ENCODE measurements at regions not wholly inside any gene's neighbourhood (a gene's known extent, or its start where the extent isn't known, plus 50 kb on each side); places are given as distances from the start of the nearest gene placed in this dataset.

DNA sequence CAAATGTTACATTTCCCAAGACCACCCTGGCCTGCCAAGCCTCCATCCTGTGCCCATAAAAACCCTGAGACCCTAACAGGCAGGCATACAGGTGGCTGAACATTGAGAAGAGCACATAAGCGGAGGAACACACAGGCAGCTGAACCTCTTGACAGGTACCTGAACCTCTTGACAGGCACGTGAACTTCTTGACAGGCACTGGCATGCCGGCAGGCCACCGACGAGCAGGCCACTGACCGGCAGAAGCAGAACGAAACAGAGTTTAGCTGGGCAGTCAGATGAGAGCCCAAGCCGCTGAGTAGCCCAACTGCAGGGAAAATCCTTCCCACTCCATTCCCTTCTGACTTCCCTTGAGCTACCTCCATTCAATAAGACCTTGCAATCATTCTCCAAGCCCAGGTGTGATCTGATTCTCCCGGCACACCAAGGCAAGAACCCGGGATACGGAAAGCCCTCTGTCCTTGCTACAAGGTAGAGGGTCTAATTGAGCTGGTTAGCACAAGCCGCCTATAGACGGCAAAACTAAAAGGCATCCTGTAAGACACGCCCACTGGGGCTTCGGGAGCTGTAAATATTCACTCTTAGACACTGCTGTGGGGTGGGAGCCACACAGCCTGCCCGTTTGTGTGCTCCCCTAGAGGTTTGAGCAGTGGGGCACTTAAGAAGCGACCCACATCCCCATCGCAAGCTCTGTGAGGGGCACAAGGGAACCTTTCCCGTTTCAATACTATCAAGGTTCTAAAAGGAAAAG, 2613.9 kb upstream of the PCDH20 start:
- Histone ChIP-seq H3K27me3 (no peaks in the 10 kb centered on the region), H3K4me3 (no peak overlapping the region), H3K36me3 (no peaks in the 10 kb centered on the region), H3K4me1 (no peaks in the 10 kb centered on the region), H3K27ac (no peak overlapping the region), H3K9me3 (no peaks in the 10 kb centered on the region)
- TF ChIP-seq POLR2AphosphoS5 (IDR thresholded peaks at IDR 0.05) (no peak), CTCF (IDR thresholded peaks at IDR 0.05) (no peak), POLR2A (IDR thresholded peaks at IDR 0.05) (no peak), EP300 (IDR thresholded peaks at IDR 0.05) (no peak)
- 89% methylated on average over 13 of the region's 19 CpGs for WGBS
- no peak for DNase-seq (ENCODE audit: low spot score in 2 of 2)

DNA sequence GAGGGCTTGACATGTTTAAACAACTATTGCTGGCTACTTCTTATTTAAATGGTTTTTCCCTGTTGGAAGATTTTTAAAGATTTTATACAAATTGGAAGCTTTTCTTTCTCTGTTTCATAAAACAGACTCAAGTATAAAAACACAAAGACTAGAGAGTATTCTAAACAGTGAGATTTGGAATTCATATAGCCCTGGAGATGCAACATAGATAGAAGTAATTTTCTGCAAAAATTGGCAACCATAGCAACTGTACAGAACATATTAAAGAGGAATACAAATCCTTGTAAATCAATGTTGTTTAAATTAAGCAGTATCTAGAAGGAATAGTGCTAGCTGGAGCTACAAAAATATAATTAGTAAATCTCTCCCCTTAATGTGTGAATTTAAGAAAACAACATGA, 2612.9 kb upstream of the PCDH20 start:
- no peak overlapping the region for H3K27ac ChIP-seq
- no peaks in the 10 kb centered on the region for H3K36me3 ChIP-seq
- no peaks in the 10 kb centered on the region for H3K27me3 ChIP-seq
- no peak for TF ChIP-seq POLR2A (IDR thresholded peaks at IDR 0.05)
- no peak for TF ChIP-seq EP300 (IDR thresholded peaks at IDR 0.05)
- no peak for TF ChIP-seq POLR2AphosphoS5 (IDR thresholded peaks at IDR 0.05)
- TF ChIP-seq CTCF (IDR thresholded peaks at IDR 0.05): no peak
- no peaks in the 10 kb centered on the region for H3K9me3 ChIP-seq
- H3K4me1 ChIP-seq: no peaks in the 10 kb centered on the region
- no peak for DNase-seq (ENCODE audit: low spot score in 2 of 2)
- no peak overlapping the region for H3K4me3 ChIP-seq

- 57% methylated on average over 2 of the region's 2 CpGs for WGBS
- H3K9me3 ChIP-seq: no peaks in the 10 kb centered on the region
- H3K27me3 ChIP-seq: no peaks in the 10 kb centered on the region
- H3K36me3 ChIP-seq: no peaks in the 10 kb centered on the region
- no peaks in the 10 kb centered on the region for H3K4me1 ChIP-seq
- no peak for DNase-seq (ENCODE audit: low spot score in 2 of 2)
- no peak overlapping the region for H3K27ac ChIP-seq
- no peak for TF ChIP-seq EP300 (IDR thresholded peaks at IDR 0.05)
- TF ChIP-seq CTCF (IDR thresholded peaks at IDR 0.05): no peak
- no peak for TF ChIP-seq POLR2A (IDR thresholded peaks at IDR 0.05)
- TF ChIP-seq POLR2AphosphoS5 (IDR thresholded peaks at IDR 0.05): no peak
- no peak overlapping the region for H3K4me3 ChIP-seq
Measured at GRCh38 chr13:64020126-64020525, 2604.5 kb upstream of the PCDH20 start.

GRCh38 chr13:64007339-64007738, 2591.7 kb upstream of the PCDH20 start:
- Histone ChIP-seq H3K27me3 (no peaks in the 10 kb centered on the region), H3K4me3 (no peak overlapping the region), H3K36me3 (no peaks in the 10 kb centered on the region), H3K4me1 (no peaks in the 10 kb centered on the region), H3K27ac (no peak overlapping the region), H3K9me3 (no peaks in the 10 kb centered on the region)
- DNase-seq (ENCODE audit: low spot score in 2 of 2): no peak
- TF ChIP-seq CTCF (IDR thresholded peaks at IDR 0.05) (no peak), POLR2AphosphoS5 (IDR thresholded peaks at IDR 0.05) (no peak), EP300 (IDR thresholded peaks at IDR 0.05) (no peak), POLR2A (IDR thresholded peaks at IDR 0.05) (no peak)
- 49% methylated on average over 1 of the region's 1 CpG for WGBS

- no peaks in the 10 kb centered on the region for H3K4me1 ChIP-seq
- H3K27me3 ChIP-seq: no peaks in the 10 kb centered on the region
- H3K36me3 ChIP-seq: no peaks in the 10 kb centered on the region
- no peak for TF ChIP-seq CTCF (IDR thresholded peaks at IDR 0.05)
- TF ChIP-seq EP300 (IDR thresholded peaks at IDR 0.05): no peak
- TF ChIP-seq POLR2A (IDR thresholded peaks at IDR 0.05): no peak
- TF ChIP-seq POLR2AphosphoS5 (IDR thresholded peaks at IDR 0.05): no peak
- 82% methylated on average over 4 of the region's 4 CpGs for WGBS
- H3K9me3 ChIP-seq: no peaks in the 10 kb centered on the region
- no peak overlapping the region for H3K27ac ChIP-seq
- no peak for DNase-seq (ENCODE audit: low spot score in 2 of 2)
- no peak overlapping the region for H3K4me3 ChIP-seq
Measured at GRCh38 chr13:64000321-64000720, 2584.7 kb upstream of the PCDH20 start.

All from suprapubic skin (tissue), 4 donors.